ENCODE measurements at regions not wholly inside any gene's neighbourhood (a gene's known extent, or its start where the extent isn't known, plus 50 kb on each side); places are given as distances from the start of the nearest gene placed in this dataset.

DNA sequence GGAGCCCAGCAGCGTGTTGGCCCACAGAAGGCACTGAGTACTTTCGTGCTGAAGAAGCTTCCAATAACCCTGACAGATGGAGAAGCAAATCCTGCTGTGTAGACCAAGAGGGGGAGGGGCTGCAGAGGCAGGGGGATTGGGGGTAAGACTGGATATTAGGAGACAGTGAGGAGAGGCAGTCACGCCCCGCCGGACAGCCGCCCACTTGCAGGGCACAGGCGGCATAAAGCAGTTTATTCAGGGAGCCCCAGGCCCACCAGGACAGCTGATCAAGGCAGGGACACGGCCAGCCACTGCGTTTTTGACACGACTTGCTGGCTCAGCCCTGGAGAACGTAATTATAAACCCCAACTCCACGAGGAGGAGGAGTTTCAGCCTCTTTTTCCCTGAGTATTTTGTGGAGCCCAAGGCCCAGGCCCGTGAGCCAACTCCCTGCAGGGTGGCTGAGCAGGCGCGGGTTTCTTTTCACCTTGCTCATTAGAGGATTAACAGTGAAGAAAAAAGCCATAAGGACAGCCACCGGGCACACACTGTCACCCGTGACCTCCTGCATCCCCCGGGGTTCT lies 177.9 kb downstream of the TFAP2C start:
- no peaks in the 10 kb centered on the region for H3K4me1 Mint-ChIP-seq (ENCODE audit: low read depth in 2 of 2)
- ATAC-seq = no peak
- no peak overlapping the region for H3K27ac Mint-ChIP-seq
- H3K27me3 Mint-ChIP-seq = peaks cover 20 to 32% of the 10 kb centered on the region in 2 donors
- H3K4me3 Mint-ChIP-seq = no peak overlapping the region
- H3K9me3 Mint-ChIP-seq = no peaks in the 10 kb centered on the region
- no peaks in the 10 kb centered on the region for H3K36me3 Mint-ChIP-seq
- DNase-seq (ENCODE audit: low spot score) = no peak

- H3K9me3 Mint-ChIP-seq = no peaks in the 10 kb centered on the region
- no peak overlapping the region for H3K4me3 Mint-ChIP-seq
Measured at GRCh38 chr20:56808117-56808725, 179.1 kb downstream of the TFAP2C start.

DNA sequence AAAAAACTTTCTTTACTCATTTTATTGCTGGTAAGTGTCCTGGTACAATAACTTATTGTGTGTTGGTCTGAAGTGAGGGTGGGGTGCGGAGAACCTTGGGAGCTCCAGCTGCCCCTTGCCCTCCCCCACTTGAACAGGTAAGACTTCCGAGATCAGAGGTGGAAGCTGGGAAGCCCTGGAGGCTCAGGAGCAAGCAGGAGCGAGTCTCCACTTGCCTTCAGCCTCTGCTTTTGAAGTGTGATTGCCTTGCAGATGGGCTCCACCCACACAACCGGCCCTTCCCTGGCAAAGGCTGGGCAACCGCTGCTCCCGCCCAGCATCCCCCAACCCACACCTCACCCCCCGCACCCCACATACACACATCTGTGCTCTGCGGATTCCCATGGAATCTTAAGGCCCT lies 179.6 kb downstream of the TFAP2C start:
- Mint-ChIP-seq H3K4me1 (ENCODE audit: low read depth in 2 of 2) (no peaks in the 10 kb centered on the region), H3K36me3 (no peaks in the 10 kb centered on the region), H3K27me3 (peaks cover 18 to 33% of the 10 kb centered on the region in 2 donors), H3K4me3 (no peak overlapping the region), H3K27ac (no peak overlapping the region), H3K9me3 (no peaks in the 10 kb centered on the region)
- ATAC-seq = no peak
- DNase-seq (ENCODE audit: low spot score) = no peak

More at GRCh38 chr20:56808117-56808725, 179.1 kb downstream of the TFAP2C start:
- Mint-ChIP-seq H3K27ac (no peak overlapping the region), H3K36me3 (no peaks in the 10 kb centered on the region), H3K4me1 (ENCODE audit: low read depth in 2 of 2) (no peaks in the 10 kb centered on the region), H3K27me3 (peaks cover 18 to 32% of the 10 kb centered on the region in 2 donors)
- no peak for DNase-seq (ENCODE audit: low spot score)
- ATAC-seq = no peak

GRCh38 chr20:56809668-56810067 lies 180.6 kb downstream of the TFAP2C start:
- ATAC-seq (no peak), DNase-seq (ENCODE audit: low spot score) (no peak)
- H3K9me3 Mint-ChIP-seq = no peaks in the 10 kb centered on the region
- no peak overlapping the region for H3K4me3 Mint-ChIP-seq
- H3K27ac Mint-ChIP-seq = no peak overlapping the region
- H3K36me3 Mint-ChIP-seq = no peaks in the 10 kb centered on the region
- peaks cover 19 to 43% of the 10 kb centered on the region in 2 donors for H3K27me3 Mint-ChIP-seq
- H3K4me1 Mint-ChIP-seq (ENCODE audit: low read depth in 2 of 2) = no peaks in the 10 kb centered on the region

DNA sequence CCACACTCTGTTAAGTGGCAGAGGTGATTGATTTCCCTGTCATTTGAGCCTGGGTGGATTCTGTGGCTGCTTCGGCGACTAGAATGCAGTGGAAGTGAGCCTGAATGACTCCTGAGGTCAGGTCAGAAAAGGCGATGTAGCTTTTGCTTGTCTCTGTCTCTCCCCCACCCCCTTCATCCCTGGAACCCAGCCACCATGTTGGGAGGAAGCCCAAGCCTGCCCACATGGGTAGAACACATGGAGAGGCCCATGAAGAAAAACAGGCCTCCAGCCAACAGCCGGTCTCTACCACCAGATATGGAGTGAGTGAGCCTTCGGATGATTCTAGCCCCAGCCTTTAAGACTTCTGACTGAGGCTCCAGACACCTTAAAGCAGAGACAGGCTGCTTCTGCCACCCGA lies 181.0 kb downstream of the TFAP2C start:
- peaks cover 21 to 46% of the 10 kb centered on the region in 2 donors for H3K27me3 Mint-ChIP-seq
- H3K4me3 Mint-ChIP-seq = no peak overlapping the region
- no peak overlapping the region for H3K27ac Mint-ChIP-seq
- DNase-seq (ENCODE audit: low spot score) (no peak), ATAC-seq (no peak)
- H3K4me1 Mint-ChIP-seq (ENCODE audit: low read depth in 2 of 2) = no peaks in the 10 kb centered on the region
- H3K9me3 Mint-ChIP-seq = no peaks in the 10 kb centered on the region
- no peaks in the 10 kb centered on the region for H3K36me3 Mint-ChIP-seq

- DNase-seq (ENCODE audit: low spot score) (no peak), ATAC-seq (no peak)
- Mint-ChIP-seq H3K27ac (no peak overlapping the region), H3K27me3 (peaks cover 9 to 35% of the 10 kb centered on the region in 2 donors), H3K4me1 (ENCODE audit: low read depth in 2 of 2) (no peaks in the 10 kb centered on the region), H3K4me3 (no peak overlapping the region), H3K36me3 (no peaks in the 10 kb centered on the region), H3K9me3 (peaks cover 4% of the 10 kb centered on the region)
Measured at GRCh38 chr20:56815796-56816195, 186.7 kb downstream of the TFAP2C start.

DNA sequence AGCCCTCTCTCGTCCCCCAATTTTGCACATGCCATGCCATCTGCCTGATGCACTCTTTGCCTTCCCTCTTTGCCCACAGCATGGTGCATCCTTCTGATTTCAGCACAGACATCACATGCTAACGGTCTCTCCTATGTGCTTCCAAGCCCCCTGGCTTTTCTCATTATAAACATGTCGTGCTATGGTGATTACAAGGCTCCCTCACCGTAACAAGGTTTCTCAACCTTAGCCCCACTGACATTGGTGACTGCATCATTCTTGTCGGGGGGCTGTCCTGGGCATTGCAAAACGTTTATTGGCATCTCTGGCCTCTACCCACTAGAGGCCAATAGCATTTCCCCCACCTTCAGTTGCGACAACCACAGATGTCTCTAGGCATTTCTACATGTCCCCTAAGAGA lies 187.2 kb downstream of the TFAP2C start:
- Mint-ChIP-seq H3K4me3 (no peak overlapping the region), H3K27me3 (peaks cover 13 to 35% of the 10 kb centered on the region in 2 donors), H3K36me3 (no peaks in the 10 kb centered on the region), H3K27ac (no peak overlapping the region), H3K9me3 (peaks cover 4% of the 10 kb centered on the region), H3K4me1 (ENCODE audit: low read depth in 2 of 2) (no peaks in the 10 kb centered on the region)
- ATAC-seq (no peak), DNase-seq (ENCODE audit: low spot score) (no peak)

- Mint-ChIP-seq H3K36me3 (no peaks in the 10 kb centered on the region), H3K4me1 (ENCODE audit: low read depth in 2 of 2) (no peaks in the 10 kb centered on the region), H3K27me3 (peaks cover 15 to 37% of the 10 kb centered on the region in 2 donors), H3K27ac (no peak overlapping the region), H3K4me3 (no peak overlapping the region), H3K9me3 (peaks cover 4% of the 10 kb centered on the region)
- ATAC-seq = no peak
- no peak for DNase-seq (ENCODE audit: low spot score)
Measured at GRCh38 chr20:56817780-56818675, 188.9 kb downstream of the TFAP2C start.

DNA sequence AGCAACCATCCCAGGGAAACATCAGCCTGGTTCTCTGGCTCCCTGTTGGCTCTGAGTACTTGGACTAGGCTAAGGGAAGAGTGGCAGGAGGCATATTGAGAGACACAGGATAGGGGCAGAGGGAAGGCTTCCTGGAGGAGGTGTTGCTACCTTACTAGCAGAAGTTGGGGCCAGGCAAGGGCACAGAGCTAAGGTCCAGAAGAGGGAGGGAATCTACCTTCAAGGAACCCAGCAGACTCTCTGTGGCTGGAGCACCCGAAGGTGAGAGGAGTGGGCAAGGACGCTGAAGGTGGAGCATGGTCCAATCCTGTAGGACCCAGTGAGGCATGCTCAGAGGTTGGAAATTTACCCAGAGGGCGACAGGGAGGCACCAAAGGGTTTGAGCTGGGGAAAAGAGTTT lies 191.9 kb downstream of the TFAP2C start:
- Mint-ChIP-seq H3K27me3 (peaks cover 13 to 22% of the 10 kb centered on the region in 2 donors), H3K9me3 (peaks cover 4% of the 10 kb centered on the region), H3K4me3 (no peak overlapping the region), H3K27ac (peak overlapping the region in 1 of 2 donors; percentile 56), H3K36me3 (no peaks in the 10 kb centered on the region), H3K4me1 (ENCODE audit: low read depth in 2 of 2) (no peaks in the 10 kb centered on the region)
- DNase-seq (ENCODE audit: low spot score) (no peak), ATAC-seq (peak in 1 of 2 donors; percentile 41)

GRCh38 chr20:56826306-56826704 lies 197.2 kb downstream of the TFAP2C start:
- DNase-seq (ENCODE audit: low spot score) (no peak), ATAC-seq (no peak)
- Mint-ChIP-seq H3K4me3 (no peak overlapping the region), H3K27me3 (peaks cover 21 to 33% of the 10 kb centered on the region in 2 donors), H3K27ac (no peak overlapping the region), H3K9me3 (no peaks in the 10 kb centered on the region), H3K36me3 (no peaks in the 10 kb centered on the region), H3K4me1 (ENCODE audit: low read depth in 2 of 2) (peaks cover 0 to 4% of the 10 kb centered on the region in 2 donors)

GRCh38 chr20:56826705-56827665 lies 197.9 kb downstream of the TFAP2C start:
- H3K4me3 Mint-ChIP-seq = no peak overlapping the region
- no peak overlapping the region for H3K27ac Mint-ChIP-seq
- peaks cover 0 to 4% of the 10 kb centered on the region in 2 donors for H3K4me1 Mint-ChIP-seq (ENCODE audit: low read depth in 2 of 2)
- no peak for ATAC-seq
- H3K9me3 Mint-ChIP-seq = no peaks in the 10 kb centered on the region
- DNase-seq (ENCODE audit: low spot score) = no peak
- H3K27me3 Mint-ChIP-seq = peaks cover 18 to 33% of the 10 kb centered on the region in 2 donors
- no peaks in the 10 kb centered on the region for H3K36me3 Mint-ChIP-seq

GRCh38 chr20:56827763-56828162 lies 198.7 kb downstream of the TFAP2C start:
- H3K4me3 Mint-ChIP-seq = no peak overlapping the region
- no peak for DNase-seq (ENCODE audit: low spot score)
- no peaks in the 10 kb centered on the region for H3K36me3 Mint-ChIP-seq
- ATAC-seq = no peak
- peaks cover 20 to 35% of the 10 kb centered on the region in 2 donors for H3K27me3 Mint-ChIP-seq
- peaks cover 0 to 4% of the 10 kb centered on the region in 2 donors for H3K4me1 Mint-ChIP-seq (ENCODE audit: low read depth in 2 of 2)
- H3K9me3 Mint-ChIP-seq = no peaks in the 10 kb centered on the region
- no peak overlapping the region for H3K27ac Mint-ChIP-seq

DNA sequence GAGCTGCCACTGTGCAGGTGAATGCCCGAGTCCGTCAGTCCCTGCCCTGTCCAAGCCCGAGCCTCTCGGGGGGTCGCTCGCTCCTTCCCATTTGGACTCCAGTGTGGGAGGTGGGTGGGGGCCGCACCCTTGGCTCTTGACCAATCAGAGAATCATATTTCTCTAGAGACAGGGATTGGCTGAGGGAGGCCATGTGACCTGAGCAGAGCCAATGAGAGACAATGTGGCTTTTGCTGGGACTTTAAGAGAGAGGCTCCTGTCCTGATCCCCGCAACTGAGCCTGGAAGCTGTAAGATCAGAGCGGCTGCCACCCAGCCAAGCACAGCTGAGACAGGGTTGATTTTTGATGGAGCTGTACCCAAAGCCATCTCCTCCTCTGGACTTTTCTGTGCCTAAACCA lies 199.3 kb downstream of the TFAP2C start:
- H3K4me3 Mint-ChIP-seq = no peak overlapping the region
- ATAC-seq (no peak), DNase-seq (ENCODE audit: low spot score) (no peak)
- H3K36me3 Mint-ChIP-seq = no peaks in the 10 kb centered on the region
- H3K27me3 Mint-ChIP-seq = peaks cover 24 to 35% of the 10 kb centered on the region in 2 donors
- H3K4me1 Mint-ChIP-seq (ENCODE audit: low read depth in 2 of 2) = peaks cover 0 to 4% of the 10 kb centered on the region in 2 donors
- H3K9me3 Mint-ChIP-seq = no peaks in the 10 kb centered on the region
- no peak overlapping the region for H3K27ac Mint-ChIP-seq
